H1 (cell line): ENCODE measurements at regions not wholly inside any gene's neighbourhood (a gene's known extent, or its start where the extent isn't known, plus 50 kb on each side); places are given as distances from the start of the nearest gene placed in this dataset.

ENCODE experiments used
- CTCF ChIA-PET: fragments of 300-600 bp; sonication (Branson Sonifier 250); formaldehyde crosslinking; loops from one replicate; lab custom pipeline; 2021; ENCODE audit not compliant: partially characterized antibody; lab: Charles Lee
- POLR2A ChIA-PET: fragments of 300-600 bp; sonication (Branson Sonifier 250); formaldehyde crosslinking; loops from one replicate; lab custom pipeline; 2021; ENCODE audit warnings: inconsistent platforms; ENCODE audit not compliant: partially characterized antibody; lab: Charles Lee
- DNase-seq, 2 experiments: peaks; one replicate each; pipeline versions ENCODE4 v3.0.0 to v3.0.0-alpha.2; 2010 to 2022; ENCODE audit warnings: low spot score in 2 of 2, low read depth in 1 of 2, mixed read lengths in 1 of 2
- FAIRE-seq: peaks from 2 replicates; lab custom pipeline; 2011; peaks lifted over from hg19 to GRCh38; lab: Jason Lieb, UNC
- H2AFZ ChIP-seq: 2 replicates; pipeline ENCODE4 v1.8.1; 2012; ENCODE audit warnings: low read length, inconsistent platforms
- H2AK5ac ChIP-seq: 2 replicates; pipeline ENCODE4 v1.6.1; 2013; ENCODE audit warnings: low read depth, low read length
- H2BK120ac ChIP-seq: replicated peaks from 2 replicates; pipeline ENCODE3; 2013; ENCODE audit warnings: low read depth, low read length, inconsistent platforms
- H2BK12ac ChIP-seq: 2 replicates; pipeline ENCODE4 v1.6.1; 2013; ENCODE audit warnings: low read depth, low read length
- H2BK15ac ChIP-seq: 2 replicates; pipeline ENCODE4 v1.6.1; 2013; ENCODE audit warnings: low read length
- H2BK20ac ChIP-seq: 2 replicates; pipeline ENCODE4 v1.6.1; 2013; ENCODE audit warnings: low read length
- H2BK5ac ChIP-seq: 2 replicates; pipeline ENCODE4 v1.6.1; 2013; ENCODE audit warnings: low read depth, low read length
- H3K14ac ChIP-seq: 2 replicates; pipeline ENCODE4 v1.6.1; 2013; ENCODE audit warnings: inconsistent platforms; ENCODE audit not compliant: insufficient read length
- H3K18ac ChIP-seq: 2 replicates; pipeline ENCODE4 v1.6.1; 2013; ENCODE audit warnings: low read length; ENCODE audit errors: extremely low read depth
- H3K23ac ChIP-seq: 2 replicates; pipeline ENCODE4 v1.6.1; 2013; ENCODE audit warnings: inconsistent platforms; ENCODE audit not compliant: insufficient read length
- H3K23me2 ChIP-seq: 2 replicates; pipeline ENCODE4 v1.6.1; 2013; ENCODE audit warnings: low read depth, low read length
- H3K27ac ChIP-seq: 2 replicates; pipeline ENCODE4 v1.6.1; 2011; ENCODE audit warnings: low read depth, low read length, inconsistent platforms
- H3K27me3 ChIP-seq, 4 experiments: replicated peaks in 1 of 4; 1 replicate in 1 of 4; 2 replicates in 3 of 4; pipeline versions ENCODE4 v1.6.1 to v1.8.1; 2011 to 2013; ENCODE audit warnings: low read length in 3 of 4, mild to moderate bottlenecking in 3 of 4, inconsistent platforms in 2 of 4, mixed read lengths in 2 of 4, moderate library complexity in 1 of 4; ENCODE audit not compliant: control insufficient read depth in 3 of 4, insufficient read depth in 3 of 4; ENCODE audit errors: extremely low read depth in 1 of 4
- H3K36me3 ChIP-seq, 4 experiments: 2 replicates each; pipeline versions ENCODE4 v1.6.1 to v1.8.1; 2011 to 2013; ENCODE audit warnings: mild to moderate bottlenecking in 4 of 4, low read length in 3 of 4, moderate library complexity in 2 of 4, control low read depth in 1 of 4, inconsistent platforms in 1 of 4; ENCODE audit not compliant: insufficient read depth in 4 of 4, control insufficient read depth in 2 of 4
- H3K4ac ChIP-seq: replicated peaks from 2 replicates; pipeline ENCODE3; 2013; ENCODE audit warnings: low read length, low read depth, mixed read lengths, inconsistent platforms; ENCODE audit not compliant: insufficient read length
- H3K4me1 ChIP-seq, 4 experiments: replicated peaks in 1 of 4; 1 replicate in 1 of 4; 2 replicates in 3 of 4; pipeline versions ENCODE4 v1.6.1 to v1.8.1; 2011 to 2013; ENCODE audit warnings: low read length in 3 of 4, inconsistent platforms in 2 of 4, mixed read lengths in 1 of 4; ENCODE audit not compliant: insufficient read depth in 4 of 4, control insufficient read depth in 3 of 4
- H3K4me2 ChIP-seq, 2 experiments: 2 replicates each; pipeline versions ENCODE4 v1.6.1 to v1.8.1; 2011 to 2013; ENCODE audit warnings: low read depth in 2 of 2, low read length in 2 of 2, control low read depth in 1 of 2, inconsistent platforms in 1 of 2, mild to moderate bottlenecking in 1 of 2; ENCODE audit not compliant: insufficient read depth in 1 of 2
- H3K4me3 ChIP-seq, 4 experiments: fragments of 200-600, 300-600 bp in 1 of 4; sonication (generic), shearing (Covaris generic), sonication (Bioruptor Twin) in 1 of 4; 2 replicates each; pipeline versions ENCODE4 v1.5.1 to v1.8.1; 2011 to 2016; ENCODE audit warnings: low read length in 4 of 4, low read depth in 3 of 4, control low read depth in 2 of 4, inconsistent platforms in 2 of 4, mild to moderate bottlenecking in 2 of 4, mixed read lengths in 1 of 4, moderate library complexity in 1 of 4; ENCODE audit not compliant: insufficient read depth in 2 of 4; ENCODE audit errors: extremely low read depth in 1 of 4
- H3K56ac ChIP-seq: replicated peaks from 2 replicates; pipeline ENCODE3; 2013; ENCODE audit warnings: low read depth, mild to moderate bottlenecking, mixed read lengths, low read length, inconsistent platforms; ENCODE audit not compliant: insufficient read length
- H3K79me1 ChIP-seq: 2 replicates; pipeline ENCODE4 v1.6.1; 2013; ENCODE audit warnings: low read depth, low read length, control low read depth
- H3K79me2 ChIP-seq, 2 experiments: 2 replicates each; pipeline versions ENCODE4 v1.6.1 to v1.8.1; 2012 to 2013; ENCODE audit warnings: low read length in 2 of 2, mild to moderate bottlenecking in 2 of 2, inconsistent platforms in 1 of 2; ENCODE audit not compliant: insufficient read depth in 2 of 2, control insufficient read depth in 1 of 2
- H3K9ac ChIP-seq, 4 experiments: replicated peaks in 1 of 4; 1 replicate in 1 of 4; 2 replicates in 3 of 4; pipeline versions ENCODE4 v1.6.1 to v1.8.1; 2011 to 2013; ENCODE audit warnings: low read depth in 3 of 4, low read length in 3 of 4, control low read depth in 2 of 4, mild to moderate bottlenecking in 2 of 4, moderate library complexity in 2 of 4, inconsistent platforms in 1 of 4; ENCODE audit errors: extremely low read depth in 1 of 4
- H3K9me3 ChIP-seq, 2 experiments: 2 replicates each; pipeline versions ENCODE4 v1.6.1 to v1.8.1; 2012 to 2013; ENCODE audit warnings: mild to moderate bottlenecking in 2 of 2, moderate library complexity in 2 of 2, control low read depth in 1 of 2, inconsistent platforms in 1 of 2, low read depth in 1 of 2, low read length in 1 of 2, mixed read lengths in 1 of 2; ENCODE audit not compliant: insufficient read depth in 2 of 2
- H4K20me1 ChIP-seq, 2 experiments: replicated peaks in 1 of 2; 2 replicates each; pipeline versions ENCODE3 to v1.8.1; 2011 to 2013; ENCODE audit warnings: inconsistent platforms in 2 of 2, low read length in 2 of 2, mild to moderate bottlenecking in 1 of 2; ENCODE audit not compliant: insufficient read depth in 2 of 2, control insufficient read depth in 1 of 2
- H4K5ac ChIP-seq: 2 replicates; pipeline ENCODE4 v1.6.1; 2013; ENCODE audit warnings: low read length, low read depth, mixed read lengths, inconsistent platforms; ENCODE audit not compliant: insufficient read length
- H4K8ac ChIP-seq: 2 replicates; pipeline ENCODE4 v1.8.0; 2013; ENCODE audit warnings: mild to moderate bottlenecking, moderate library complexity, low read length, inconsistent platforms; ENCODE audit not compliant: insufficient read depth; ENCODE audit errors: extremely low read depth
- H4K91ac ChIP-seq: replicated peaks from 2 replicates; pipeline ENCODE3; 2013; ENCODE audit warnings: low read length, mixed read lengths, inconsistent platforms; ENCODE audit not compliant: insufficient read length
- ASH2L ChIP-seq: fragments of 200-600, 300-600 bp; sonication (generic); IDR thresholded peaks from one replicate; pipeline ENCODE4 v1.7.1; 2017; ENCODE audit warnings: low read length
- HDAC6 ChIP-seq: IDR thresholded peaks from one replicate; pipeline ENCODE4 v1.7.1; 2012; ENCODE audit warnings: low read depth, mild to moderate bottlenecking, inconsistent platforms, low read length, moderate library complexity
- POLR2A ChIP-seq, 2 experiments: IDR thresholded peaks; 1 replicate in 1 of 2; 2 replicates in 1 of 2; pipeline ENCODE4 v1.6.1; 2011; ENCODE audit warnings: low read depth in 2 of 2, low read length in 2 of 2, mild to moderate bottlenecking in 2 of 2; ENCODE audit errors: control extremely low read depth in 1 of 2
- RAD21 ChIP-seq, 2 experiments: IDR thresholded peaks in 1 of 2; conservative IDR thresholded peaks in 1 of 2; 2 replicates each; pipeline ENCODE4 v1.6.1; 2011; ENCODE audit warnings: low read depth in 2 of 2, low read length in 2 of 2, improper control_type of control experiment in 1 of 2, inconsistent platforms in 1 of 2, mild to moderate bottlenecking in 1 of 2, moderate library complexity in 1 of 2
- RBBP5 ChIP-seq: IDR thresholded peaks from 2 replicates; pipeline ENCODE4 v1.7.1; 2012; ENCODE audit warnings: low read depth, mild to moderate bottlenecking, inconsistent platforms, low read length, moderate library complexity, borderline replicate concordance
- SP2 ChIP-seq: IDR thresholded peaks from 2 replicates; pipeline ENCODE4 v1.6.1; 2012; ENCODE audit warnings: mild to moderate bottlenecking, low read length, inconsistent platforms
- TAF7 ChIP-seq: optimal IDR thresholded peaks from 2 replicates; pipeline ENCODE3; 2011; ENCODE audit warnings: low read depth, mild to moderate bottlenecking, inconsistent platforms, low read length, moderate library complexity, borderline replicate concordance
- WGBS, 2 experiments: shearing (Covaris generic) in 1 of 2; methylation state at CpG; one replicate each; pipeline versions ENCODE4 v1.1.6 to v1.1.7; 2013 to 2015; ENCODE audit warnings: low lambda C conversion rate in 2 of 2, mixed read lengths in 2 of 2, inconsistent platforms in 1 of 2, low coverage in 1 of 2, missing lambda C conversion rate in 1 of 2; ENCODE audit not compliant: insufficient replicate concordance in 2 of 2, insufficient coverage in 1 of 2, insufficient read length in 1 of 2; ENCODE audit errors: extremely low coverage in 1 of 2, missing lambda C conversion rate in 1 of 2; 5-methylcytosine and 5-hydroxymethylcytosine counted together
- TF ChIP-seq, protein P1 (sequence below): IDR thresholded peaks from 2 replicates; pipeline ENCODE4 v1.6.1; 2011; ENCODE audit warnings: low read depth, mild to moderate bottlenecking, low read length; ENCODE audit not compliant: insufficient read depth
- TF ChIP-seq, protein P2 (sequence below), 3 experiments: IDR thresholded peaks; 1 replicate in 2 of 3; 2 replicates in 1 of 3; pipeline versions ENCODE4 v1.5.1 to v1.6.1; 2011; ENCODE audit warnings: low read length in 3 of 3, mild to moderate bottlenecking in 3 of 3, inconsistent platforms in 2 of 3, low read depth in 1 of 3, moderate library complexity in 1 of 3; ENCODE audit not compliant: insufficient read depth in 1 of 3; ENCODE audit errors: control extremely low read depth in 1 of 3

GRCh38 chr16:5477251-5477650 is 379.7 kb upstream of the EEF2KMT start:
- H3K27ac ChIP-seq: no peak overlapping the region
- no peaks in the 10 kb centered on the region for H3K27me3 ChIP-seq
- H4K20me1 ChIP-seq: peaks cover 0 to 2% of the 10 kb centered on the region in 2 experiments
- H4K5ac ChIP-seq: no peak overlapping the region
- H3K4ac ChIP-seq: no peak overlapping the region
- H2BK120ac ChIP-seq: no peak overlapping the region
- no peak overlapping the region for H4K91ac ChIP-seq
- H3K4me2 ChIP-seq: no peak overlapping the region
- no peak overlapping the region for H3K23ac ChIP-seq
- no peaks in the 10 kb centered on the region for H3K36me3 ChIP-seq
- no peak overlapping the region for H3K14ac ChIP-seq
- H2AK5ac ChIP-seq: no peak overlapping the region
- no peaks in the 10 kb centered on the region for H3K79me1 ChIP-seq
- CTCF ChIA-PET: interaction anchor here (1.1 to 9.0 kb wide), 8 partner anchors 8 to 63 kb away, joined by 3 to 76 read pairs (median 12); no protein-coding TSS in a partner anchor
- DNase-seq: no peak
- no peak for FAIRE-seq
- H2BK20ac ChIP-seq: no peak overlapping the region
- H2AFZ ChIP-seq: no peak overlapping the region
- H3K18ac ChIP-seq: no peak overlapping the region
- no peak overlapping the region for H4K8ac ChIP-seq
- no peaks in the 10 kb centered on the region for H3K79me2 ChIP-seq
- H3K4me1 ChIP-seq: peaks cover 3 to 9% (median 5%) of the 10 kb centered on the region in 4 experiments; a peak in 5 of 7 replicates
- H2BK15ac ChIP-seq: no peak overlapping the region
- no peak overlapping the region for H3K4me3 ChIP-seq
- H3K23me2 ChIP-seq: peaks cover 7% of the 10 kb centered on the region; the same call in 1 of the 2 replicates
- H3K9me3 ChIP-seq: no peaks in the 10 kb centered on the region
- H3K9ac ChIP-seq: no peak overlapping the region; a peak in 1 of 7 replicates
- POLR2A ChIA-PET: no interaction called here
- WGBS, 2 experiments: 92% methylated on average over 6 of the region's 6 CpGs; no CpG with 5 or more reads in 1 of the 2 experiments
- no peak overlapping the region for H3K56ac ChIP-seq
- no peak overlapping the region for H2BK12ac ChIP-seq
- no peak overlapping the region for H2BK5ac ChIP-seq
- TF ChIP-seq, protein P1, sequence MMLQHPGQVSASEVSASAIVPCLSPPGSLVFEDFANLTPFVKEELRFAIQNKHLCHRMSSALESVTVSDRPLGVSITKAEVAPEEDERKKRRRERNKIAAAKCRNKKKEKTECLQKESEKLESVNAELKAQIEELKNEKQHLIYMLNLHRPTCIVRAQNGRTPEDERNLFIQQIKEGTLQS: no peak
- TF ChIP-seq POLR2A (IDR thresholded peaks at IDR 0.05; ENCODE audit: control extremely low read depth in 1 of 2, low read depth in 2 of 2, low read length in 2 of 2) (no peak), ASH2L (no peak), RBBP5 (no peak), SP2 (no peak), RAD21 (IDR thresholded peaks at IDR 0.05 in 1 of 2, conservative IDR thresholded peaks at IDR 0.05 in 1 of 2; ENCODE audit: low read depth in 2 of 2, low read length in 2 of 2) (no peak), HDAC6 (no peak), TAF7 (no peak)
- TF ChIP-seq, protein P2, sequence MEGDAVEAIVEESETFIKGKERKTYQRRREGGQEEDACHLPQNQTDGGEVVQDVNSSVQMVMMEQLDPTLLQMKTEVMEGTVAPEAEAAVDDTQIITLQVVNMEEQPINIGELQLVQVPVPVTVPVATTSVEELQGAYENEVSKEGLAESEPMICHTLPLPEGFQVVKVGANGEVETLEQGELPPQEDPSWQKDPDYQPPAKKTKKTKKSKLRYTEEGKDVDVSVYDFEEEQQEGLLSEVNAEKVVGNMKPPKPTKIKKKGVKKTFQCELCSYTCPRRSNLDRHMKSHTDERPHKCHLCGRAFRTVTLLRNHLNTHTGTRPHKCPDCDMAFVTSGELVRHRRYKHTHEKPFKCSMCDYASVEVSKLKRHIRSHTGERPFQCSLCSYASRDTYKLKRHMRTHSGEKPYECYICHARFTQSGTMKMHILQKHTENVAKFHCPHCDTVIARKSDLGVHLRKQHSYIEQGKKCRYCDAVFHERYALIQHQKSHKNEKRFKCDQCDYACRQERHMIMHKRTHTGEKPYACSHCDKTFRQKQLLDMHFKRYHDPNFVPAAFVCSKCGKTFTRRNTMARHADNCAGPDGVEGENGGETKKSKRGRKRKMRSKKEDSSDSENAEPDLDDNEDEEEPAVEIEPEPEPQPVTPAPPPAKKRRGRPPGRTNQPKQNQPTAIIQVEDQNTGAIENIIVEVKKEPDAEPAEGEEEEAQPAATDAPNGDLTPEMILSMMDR (IDR thresholded peaks at IDR 0.05; ENCODE audit: control extremely low read depth in 1 of 3, insufficient read depth in 1 of 3, low read depth in 1 of 3, low read length in 3 of 3): no peak
